ENCODE measurements at regions not wholly inside any gene's neighbourhood (a gene's known extent, or its start where the extent isn't known, plus 50 kb on each side); places are given as distances from the start of the nearest gene placed in this dataset.

GRCh38 chr14:101220921-101221510 lies 317.5 kb upstream of the RTL1 start:
- TF ChIP-seq POLR2A (IDR thresholded peaks at IDR 0.05) = no peak
- no peak for TF ChIP-seq CTCF (IDR thresholded peaks at IDR 0.05)
